H54 (cell line): ENCODE measurements at regions not wholly inside any gene's neighbourhood (a gene's known extent, or its start where the extent isn't known, plus 50 kb on each side); places are given as distances from the start of the nearest gene placed in this dataset.

Source experiments
- DNase-seq: peaks from one replicate; pipeline ENCODE4 v3.0.0; 2011; ENCODE audit warnings: low spot score, mixed read lengths; ENCODE audit not compliant: insufficient read length
- FAIRE-seq: peaks from 3 replicates; lab custom pipeline; 2011; peaks lifted over from hg19 to GRCh38; lab: Jason Lieb, UNC
- POLR2A ChIP-seq: IDR thresholded peaks from 2 replicates; pipeline ENCODE4 v1.6.1; 2011; ENCODE audit warnings: low read depth, mild to moderate bottlenecking, low read length

GRCh38 chr20:6483727-6484126 lies 283.8 kb upstream of the BMP2 start:
- TF ChIP-seq POLR2A, result no peak
- FAIRE-seq, result no peak
- no peak for DNase-seq

GRCh38 chr20:6482486-6482885 lies 285.0 kb upstream of the BMP2 start:
- no peak for TF ChIP-seq POLR2A
- no peak for FAIRE-seq

GRCh38 chr20:6480328-6481200 lies 286.9 kb upstream of the BMP2 start:
- DNase-seq (no peak), FAIRE-seq (no peak)
- no peak for TF ChIP-seq POLR2A

More at GRCh38 chr20:6482486-6482885, 285.0 kb upstream of the BMP2 start:
- no peak for DNase-seq

GRCh38 chr20:6473197-6473596 lies 294.3 kb upstream of the BMP2 start:
- TF ChIP-seq POLR2A, result no peak
- DNase-seq, result no peak
- FAIRE-seq, result no peak

- FAIRE-seq (no peak), DNase-seq (no peak)
- TF ChIP-seq POLR2A, result no peak
Measured at GRCh38 chr20:6471871-6472270, 295.6 kb upstream of the BMP2 start.

GRCh38 chr20:6471110-6471647 lies 296.3 kb upstream of the BMP2 start:
- DNase-seq (no peak), FAIRE-seq (no peak)
- TF ChIP-seq POLR2A, result no peak

- no peak for FAIRE-seq
- DNase-seq, result no peak
Measured at GRCh38 chr20:6469695-6470094, 297.8 kb upstream of the BMP2 start.

GRCh38 chr20:6468423-6469116 lies 298.9 kb upstream of the BMP2 start:
- no peak for TF ChIP-seq POLR2A
- FAIRE-seq (no peak), DNase-seq (no peak)

More at GRCh38 chr20:6469695-6470094, 297.8 kb upstream of the BMP2 start:
- TF ChIP-seq POLR2A, result no peak

GRCh38 chr20:6467562-6467961 lies 299.9 kb upstream of the BMP2 start:
- DNase-seq, result no peak
- no peak for TF ChIP-seq POLR2A
- no peak for FAIRE-seq

GRCh38 chr20:6466075-6466810 lies 301.2 kb upstream of the BMP2 start:
- DNase-seq (no peak), FAIRE-seq (no peak)
- TF ChIP-seq POLR2A, result no peak

- no peak for DNase-seq
- FAIRE-seq, result no peak
- TF ChIP-seq POLR2A, result no peak
Measured at GRCh38 chr20:6450841-6451240, 316.6 kb upstream of the BMP2 start.

- DNase-seq, result no peak
- FAIRE-seq, result no peak
- TF ChIP-seq POLR2A, result no peak
Measured at GRCh38 chr20:6440443-6440799, 317.6 kb upstream of the FERMT1 start.

- DNase-seq (no peak), FAIRE-seq (no peak)
- TF ChIP-seq POLR2A, result no peak
Measured at GRCh38 chr20:6439737-6440442, 317.1 kb upstream of the FERMT1 start.
